H9 (cell line): ENCODE measurements at regions not wholly inside any gene's neighbourhood (a gene's known extent, or its start where the extent isn't known, plus 50 kb on each side); places are given as distances from the start of the nearest gene placed in this dataset.

Experiments
- DNase-seq: peaks from one replicate; pipeline ENCODE4 v3.0.0-alpha.2; 2017
- H2AFZ ChIP-seq: one replicate; pipeline ENCODE4 v1.6.1; 2013; ENCODE audit warnings: mild to moderate bottlenecking, low read length, control low read depth, moderate library complexity
- H2AK5ac ChIP-seq: 2 replicates; pipeline ENCODE4 v1.6.1; 2013; ENCODE audit warnings: low read length, control low read depth, mixed read lengths; ENCODE audit not compliant: insufficient read length
- H2BK120ac ChIP-seq: one replicate; pipeline ENCODE4 v1.6.1; 2013; ENCODE audit warnings: low read depth, mild to moderate bottlenecking, low read length, control low read depth, inconsistent platforms; ENCODE audit not compliant: poor library complexity, severe bottlenecking
- H2BK12ac ChIP-seq: 2 replicates; pipeline ENCODE4 v1.6.1; 2013; ENCODE audit warnings: low read length, control low read depth, mixed read lengths, low read depth; ENCODE audit not compliant: insufficient read length
- H2BK15ac ChIP-seq: 2 replicates; pipeline ENCODE4 v1.6.1; 2013; ENCODE audit warnings: low read depth, low read length, control low read depth
- H2BK20ac ChIP-seq: one replicate; pipeline ENCODE4 v1.6.1; 2013; ENCODE audit warnings: low read depth, mild to moderate bottlenecking, low read length, control low read depth, inconsistent platforms; ENCODE audit not compliant: poor library complexity, severe bottlenecking
- H2BK5ac ChIP-seq: 2 replicates; pipeline ENCODE4 v1.6.1; 2013; ENCODE audit warnings: low read length, control low read depth, mixed read lengths; ENCODE audit not compliant: insufficient read length
- H3K14ac ChIP-seq: 2 replicates; pipeline ENCODE4 v1.6.1; 2013; ENCODE audit warnings: low read length, control low read depth; ENCODE audit not compliant: insufficient read depth
- H3K18ac ChIP-seq: 2 replicates; pipeline ENCODE4 v1.6.1; 2013; ENCODE audit warnings: low read depth, mild to moderate bottlenecking, mixed read lengths, low read length, control low read depth; ENCODE audit not compliant: insufficient read length
- H3K23ac ChIP-seq: 2 replicates; pipeline ENCODE4 v1.6.1; 2013; ENCODE audit warnings: low read length, control low read depth, mixed read lengths, low read depth; ENCODE audit not compliant: insufficient read length
- H3K23me2 ChIP-seq: 2 replicates; pipeline ENCODE4 v1.6.1; 2013; ENCODE audit warnings: low read depth, mild to moderate bottlenecking, mixed read lengths, low read length, control low read depth; ENCODE audit not compliant: insufficient read length, poor library complexity, severe bottlenecking
- H3K27ac ChIP-seq: 2 replicates; pipeline ENCODE4 v1.5.1; 2013; ENCODE audit warnings: low read length, control low read depth, mixed read lengths, low read depth; ENCODE audit not compliant: insufficient read length
- H3K27me3 ChIP-seq: 2 replicates; pipeline ENCODE4 v1.6.1; 2013; ENCODE audit warnings: low read length, control low read depth, inconsistent platforms; ENCODE audit not compliant: insufficient read depth
- H3K4ac ChIP-seq: 2 replicates; pipeline ENCODE4 v1.6.1; 2013; ENCODE audit warnings: low read depth, mild to moderate bottlenecking, control low read depth, inconsistent platforms, low read length, moderate library complexity
- H3K4me1 ChIP-seq: 2 replicates; pipeline ENCODE4 v1.6.1; 2013; ENCODE audit warnings: low read length, control low read depth, inconsistent platforms; ENCODE audit not compliant: insufficient read depth
- H3K4me2 ChIP-seq: 2 replicates; pipeline ENCODE4 v1.6.1; 2013; ENCODE audit warnings: low read length, control low read depth, mixed read lengths; ENCODE audit not compliant: insufficient read length, insufficient read depth
- H3K56ac ChIP-seq: 2 replicates; pipeline ENCODE4 v1.6.1; 2013; ENCODE audit warnings: low read depth, mild to moderate bottlenecking, mixed read lengths, low read length, control low read depth; ENCODE audit not compliant: insufficient read length
- H3K79me1 ChIP-seq: 2 replicates; pipeline ENCODE4 v1.6.1; 2013; ENCODE audit warnings: low read depth, mild to moderate bottlenecking, moderate library complexity, low read length, control low read depth, inconsistent platforms; ENCODE audit not compliant: insufficient read depth, poor library complexity, severe bottlenecking
- H3K79me2 ChIP-seq: 2 replicates; pipeline ENCODE4 v1.6.1; 2013; ENCODE audit warnings: low read length, control low read depth, inconsistent platforms; ENCODE audit not compliant: insufficient read depth
- H3K9ac ChIP-seq: 2 replicates; pipeline ENCODE4 v1.6.1; 2013; ENCODE audit warnings: low read length, control low read depth, mixed read lengths; ENCODE audit not compliant: insufficient read length; ENCODE audit errors: extremely low read depth
- H3K9me3 ChIP-seq: one replicate; pipeline ENCODE4 v1.6.1; 2013; ENCODE audit warnings: low read depth, low read length, inconsistent platforms; ENCODE audit not compliant: control insufficient read depth
- H3T11ph ChIP-seq: one replicate; pipeline ENCODE4 v1.6.1; 2013; ENCODE audit warnings: mild to moderate bottlenecking, low read length, control low read depth, inconsistent platforms
- H4K20me1 ChIP-seq: one replicate; pipeline ENCODE4 v1.6.1; 2013; ENCODE audit not compliant: control insufficient read depth, insufficient read length, insufficient read depth
- H4K5ac ChIP-seq: 2 replicates; pipeline ENCODE4 v1.6.1; 2013; ENCODE audit warnings: low read depth, mild to moderate bottlenecking, mixed read lengths, low read length, control low read depth; ENCODE audit not compliant: insufficient read length
- H4K8ac ChIP-seq: replicated peaks from 2 replicates; pipeline ENCODE4 v1.6.1; 2013; ENCODE audit warnings: low read length, control low read depth, mixed read lengths, low read depth; ENCODE audit not compliant: insufficient read length
- H4K91ac ChIP-seq: 2 replicates; pipeline ENCODE4 v1.6.1; 2013; ENCODE audit warnings: low read depth, mild to moderate bottlenecking, moderate library complexity, mixed read lengths, low read length, control low read depth; ENCODE audit not compliant: insufficient read length
- H3K27ac Mint-ChIP-seq, 3 experiments: 2 replicates in 2 of 3; 3 replicates in 1 of 3; pipeline ENCODE4 v1.8.0; 2020 to 2021; ENCODE audit warnings: mixed read lengths in 3 of 3, mild to moderate bottlenecking in 1 of 3, moderate library complexity in 1 of 3
- H3K27me3 Mint-ChIP-seq: 2 replicates; pipeline ENCODE4 v1.8.0; 2021; ENCODE audit warnings: low read depth, mild to moderate bottlenecking, moderate library complexity, mixed read lengths
- H3K36me3 Mint-ChIP-seq, 3 experiments: 2 replicates in 2 of 3; 3 replicates in 1 of 3; pipeline ENCODE4 v1.8.0; 2020 to 2021; ENCODE audit warnings: low read depth in 3 of 3, mixed read lengths in 3 of 3; ENCODE audit not compliant: insufficient read depth in 1 of 3
- H3K4me1 Mint-ChIP-seq, 2 experiments: 2 replicates each; pipeline ENCODE4 v1.8.0; 2020; ENCODE audit warnings: mixed read lengths in 2 of 2
- H3K4me3 Mint-ChIP-seq, 2 experiments: 2 replicates in 1 of 2; 3 replicates in 1 of 2; pipeline ENCODE4 v1.8.0; 2020 to 2021; ENCODE audit warnings: mild to moderate bottlenecking in 2 of 2, mixed read lengths in 2 of 2, moderate library complexity in 1 of 2
- H3K9me3 Mint-ChIP-seq, 2 experiments: 2 replicates in 1 of 2; 3 replicates in 1 of 2; pipeline ENCODE4 v1.8.0; 2020; ENCODE audit warnings: mild to moderate bottlenecking in 2 of 2, mixed read lengths in 2 of 2, moderate library complexity in 1 of 2
- WGBS: extraction: QIAGEN DNeasy Blood & Tissue Kit; methylation state at CpG from one replicate; pipeline ENCODE4 v1.1.7; 2013; ENCODE audit warnings: missing lambda C conversion rate, low lambda C conversion rate, mixed read lengths; ENCODE audit not compliant: insufficient read length; ENCODE audit errors: extremely low coverage; 5-methylcytosine and 5-hydroxymethylcytosine counted together
- TF ChIP-seq, protein P1 (sequence below): fragments of 200-600 bp; sonication (generic); conservative IDR thresholded peaks from 3 replicates; pipeline ENCODE4 v1.8.0; 2021; ENCODE audit warnings: antibody characterized with exemption, mild to moderate bottlenecking

- no peaks in the 10 kb centered on the region for H3K79me2 ChIP-seq
- no peak overlapping the region for H2BK20ac ChIP-seq
- peaks cover 20 to 25% of the 10 kb centered on the region in 2 experiments for H3K4me1 Mint-ChIP-seq
These were observed 136.0 kb upstream of the MIR17HG start for GRCh38 chr13:91211510-91211909.

More at GRCh38 chr13:91211510-91211909, 136.0 kb upstream of the MIR17HG start:
- TF ChIP-seq, protein P1, sequence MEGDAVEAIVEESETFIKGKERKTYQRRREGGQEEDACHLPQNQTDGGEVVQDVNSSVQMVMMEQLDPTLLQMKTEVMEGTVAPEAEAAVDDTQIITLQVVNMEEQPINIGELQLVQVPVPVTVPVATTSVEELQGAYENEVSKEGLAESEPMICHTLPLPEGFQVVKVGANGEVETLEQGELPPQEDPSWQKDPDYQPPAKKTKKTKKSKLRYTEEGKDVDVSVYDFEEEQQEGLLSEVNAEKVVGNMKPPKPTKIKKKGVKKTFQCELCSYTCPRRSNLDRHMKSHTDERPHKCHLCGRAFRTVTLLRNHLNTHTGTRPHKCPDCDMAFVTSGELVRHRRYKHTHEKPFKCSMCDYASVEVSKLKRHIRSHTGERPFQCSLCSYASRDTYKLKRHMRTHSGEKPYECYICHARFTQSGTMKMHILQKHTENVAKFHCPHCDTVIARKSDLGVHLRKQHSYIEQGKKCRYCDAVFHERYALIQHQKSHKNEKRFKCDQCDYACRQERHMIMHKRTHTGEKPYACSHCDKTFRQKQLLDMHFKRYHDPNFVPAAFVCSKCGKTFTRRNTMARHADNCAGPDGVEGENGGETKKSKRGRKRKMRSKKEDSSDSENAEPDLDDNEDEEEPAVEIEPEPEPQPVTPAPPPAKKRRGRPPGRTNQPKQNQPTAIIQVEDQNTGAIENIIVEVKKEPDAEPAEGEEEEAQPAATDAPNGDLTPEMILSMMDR: no peak
- Mint-ChIP-seq H3K27me3 (peaks cover 33% of the 10 kb centered on the region), H3K9me3 (peaks cover 4 to 7% of the 10 kb centered on the region in 2 experiments; a peak in 2 of 5 replicates), H3K36me3 (peaks cover 0 to 8% (median 1%) of the 10 kb centered on the region in 3 experiments; a peak in 3 of 7 replicates), H3K27ac (peak overlapping the region in 1 of 3 experiments; percentile 15; a peak in 1 of 7 replicates), H3K4me3 (no peak overlapping the region)
- H2AFZ ChIP-seq: no peak overlapping the region
- H3K4me2 ChIP-seq: no peak overlapping the region
- no peak overlapping the region for H3K4ac ChIP-seq
- no CpG with 5 or more reads among the region's 3 CpGs for WGBS
- no peaks in the 10 kb centered on the region for H4K20me1 ChIP-seq
- no peak overlapping the region for H2BK120ac ChIP-seq
- H3K4me1 ChIP-seq: peaks cover 5% of the 10 kb centered on the region; the same call in 1 of the 2 replicates
- H3K56ac ChIP-seq: no peak overlapping the region
- no peak overlapping the region for H2BK12ac ChIP-seq
- no peak overlapping the region for H4K8ac ChIP-seq
- H3K9ac ChIP-seq: no peak overlapping the region
- H4K5ac ChIP-seq: no peak overlapping the region
- no peak overlapping the region for H3K23ac ChIP-seq
- no peak overlapping the region for H3T11ph ChIP-seq
- no peak overlapping the region for H4K91ac ChIP-seq
- no peak overlapping the region for H2AK5ac ChIP-seq
- no peaks in the 10 kb centered on the region for H3K23me2 ChIP-seq
- H3K79me1 ChIP-seq: no peaks in the 10 kb centered on the region
- no peak overlapping the region for H2BK15ac ChIP-seq
- no peak overlapping the region for H3K27ac ChIP-seq
- no peaks in the 10 kb centered on the region for H3K9me3 ChIP-seq
- no peak overlapping the region for H3K14ac ChIP-seq
- no peak for DNase-seq
- H3K27me3 ChIP-seq: no peaks in the 10 kb centered on the region; the same call in 1 of the 2 replicates
- no peak overlapping the region for H2BK5ac ChIP-seq
- no peak overlapping the region for H3K18ac ChIP-seq
